GM12865 (cell line): ENCODE measurements at regions not wholly inside any gene's neighbourhood (a gene's known extent, or its start where the extent isn't known, plus 50 kb on each side); places are given as distances from the start of the nearest gene placed in this dataset.

ENCODE experiments used
- DNase-seq: peaks from one replicate; pipeline ENCODE4 v3.0.0; 2010; ENCODE audit warnings: low read depth
- H3K4me3 ChIP-seq: 2 replicates; pipeline ENCODE4 v1.5.1; 2011; ENCODE audit warnings: mild to moderate bottlenecking, low read depth, low read length, control low read depth
- CTCF ChIP-seq: IDR thresholded peaks from 2 replicates; pipeline ENCODE4 v1.5.1; 2011; ENCODE audit warnings: low read length, control low read depth, low read depth, inconsistent platforms; ENCODE audit not compliant: insufficient read depth; ENCODE audit errors: missing control alignments

DNA sequence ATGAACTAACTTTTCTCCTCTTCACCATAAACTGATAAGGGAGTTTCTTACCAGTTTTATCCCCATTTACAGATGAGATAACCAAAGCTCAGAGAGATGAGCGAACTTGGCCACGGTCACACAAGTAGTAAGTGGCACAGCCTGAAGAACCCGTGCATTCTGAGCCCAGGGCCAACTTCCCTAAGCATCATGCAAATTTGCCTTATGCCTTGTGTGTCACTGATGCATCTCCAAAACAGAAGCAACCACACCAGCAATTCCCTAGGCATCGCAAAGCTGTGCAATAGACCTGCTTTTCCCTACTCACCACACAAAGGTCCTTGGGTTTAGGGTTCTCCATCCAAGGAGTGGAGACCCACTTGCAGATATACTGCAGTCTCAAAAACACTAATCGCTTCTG is 304.5 kb upstream of the KAZN start:
- no peak for TF ChIP-seq CTCF
- no peak for DNase-seq
- no peak overlapping the region for H3K4me3 ChIP-seq

GRCh38 chr1:14294860-14295536 is 303.5 kb upstream of the KAZN start:
- no peak overlapping the region for H3K4me3 ChIP-seq
- no peak for TF ChIP-seq CTCF
- no peak for DNase-seq

GRCh38 chr1:14296795-14297194 is 301.7 kb upstream of the KAZN start:
- no peak for TF ChIP-seq CTCF
- DNase-seq = no peak
- no peak overlapping the region for H3K4me3 ChIP-seq

DNA sequence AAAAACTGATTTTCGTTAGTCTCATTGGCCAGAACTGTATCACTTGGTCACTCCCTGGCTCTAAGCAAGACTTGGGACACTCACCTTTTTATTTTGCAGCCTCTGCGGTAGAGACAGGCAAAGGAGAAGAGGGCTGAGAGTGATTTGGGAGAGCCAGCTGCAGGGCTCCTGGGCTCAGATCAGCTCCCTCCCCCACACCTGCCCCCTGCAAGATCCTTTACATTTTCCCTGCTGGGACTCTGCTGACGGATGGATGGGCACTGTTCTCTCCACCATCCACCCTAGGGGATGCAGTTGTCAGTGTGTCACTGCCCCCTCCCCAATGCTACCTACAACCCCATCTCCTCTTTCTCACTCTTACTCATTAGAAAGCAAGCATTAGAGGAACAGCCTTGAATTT is 301.1 kb upstream of the KAZN start:
- no peak overlapping the region for H3K4me3 ChIP-seq
- no peak for TF ChIP-seq CTCF
- DNase-seq = no peak

DNA sequence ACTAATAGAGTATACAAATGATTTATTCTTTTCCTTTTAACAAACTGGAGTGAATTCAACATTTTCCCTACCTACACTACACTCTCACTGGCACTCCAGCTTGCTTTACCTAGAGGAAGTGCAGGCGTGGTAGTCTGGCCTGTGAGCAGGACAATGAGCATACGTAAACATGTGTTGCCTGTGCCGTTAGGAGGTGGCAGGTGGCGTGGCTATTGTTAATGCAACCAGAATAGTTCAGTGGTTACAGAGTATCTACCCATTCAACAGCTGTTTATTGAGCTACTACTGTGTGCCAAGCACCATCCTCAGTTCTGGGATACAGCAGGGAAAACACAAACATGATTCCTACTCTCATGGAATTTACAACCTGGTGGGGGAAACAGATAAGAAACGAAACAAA is 299.7 kb upstream of the KAZN start:
- no peak for TF ChIP-seq CTCF
- H3K4me3 ChIP-seq = no peak overlapping the region
- no peak for DNase-seq

- no peak for TF ChIP-seq CTCF
- DNase-seq = no peak
- H3K4me3 ChIP-seq = no peak overlapping the region
These were observed 297.3 kb upstream of the KAZN start for GRCh38 chr1:14300991-14301703.

DNA sequence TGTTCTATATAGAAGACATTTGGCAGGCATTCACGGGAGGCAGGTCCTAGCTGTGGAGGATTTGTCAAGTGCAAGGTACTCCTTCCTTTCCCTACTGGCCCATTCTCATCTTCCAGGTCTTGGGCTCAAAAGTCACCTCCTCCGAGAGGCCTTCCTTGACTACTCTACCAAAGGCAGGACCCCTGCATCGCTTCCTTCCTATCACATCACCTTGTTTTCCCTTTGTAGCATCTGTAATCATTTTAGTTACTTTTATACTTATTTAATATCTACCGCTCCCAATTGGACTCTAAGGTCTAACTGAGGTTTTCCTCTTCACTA is 296.8 kb upstream of the KAZN start:
- no peak for TF ChIP-seq CTCF
- DNase-seq = no peak
- no peak overlapping the region for H3K4me3 ChIP-seq
